ENCODE measurements at regions not wholly inside any gene's neighbourhood (a gene's known extent, or its start where the extent isn't known, plus 50 kb on each side); places are given as distances from the start of the nearest gene placed in this dataset.

DNA sequence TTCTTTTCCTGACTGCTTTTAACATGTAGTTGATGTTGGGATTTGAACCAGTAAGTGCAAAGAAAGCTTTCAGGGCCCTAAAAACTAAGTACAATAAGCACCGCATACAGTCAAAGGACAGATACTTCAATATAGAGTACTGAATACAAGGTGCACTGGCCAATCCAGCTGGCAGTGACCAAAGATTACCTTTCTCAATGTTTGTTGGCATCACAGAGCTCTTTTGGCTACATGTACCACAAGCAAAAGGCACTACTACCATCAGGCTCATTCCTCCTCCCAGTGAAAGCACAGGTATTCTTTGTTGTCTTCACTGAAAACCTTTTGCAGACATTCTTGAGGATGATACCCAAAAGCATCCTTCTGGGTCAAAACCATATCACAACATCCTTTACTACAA is 65.2 kb upstream of the ZCCHC13 start:
- no peak overlapping the region for H3K9ac ChIP-seq (ENCODE audit: insufficient read depth, low read depth, low read length)
- BruUV-seq (replicated peaks), result no TSS peak
- no peak overlapping the region for H3K4me3 ChIP-seq (replicated peaks in 1 of 3; ENCODE audit: insufficient read depth in 1 of 3, low read depth in 2 of 3, low read length in 3 of 3)
- DNase-seq (ENCODE audit: low spot score) (no peak), ATAC-seq (no peak), FAIRE-seq (no peak)
- TF ChIP-seq ZNF878 (CRISPR knock-in tag; IDR thresholded peaks at IDR 0.05), result no peak
- no peak for TF ChIP-seq ZNF747 (CRISPR knock-in tag; IDR thresholded peaks at IDR 0.05; ENCODE audit: borderline replicate concordance)
- no peak for TF ChIP-seq NBN (conservative IDR thresholded peaks at IDR 0.05)
- WGBS (ENCODE audit: low lambda C conversion rate), result 100% methylated on average over 1 of the region's 1 CpG
- H3K27ac ChIP-seq (ENCODE audit: extremely low read length, insufficient read depth, low read length), result no peak overlapping the region
- H3K4me1 ChIP-seq (ENCODE audit: insufficient read depth, low read length), result peaks cover 42% of the 10 kb centered on the region
- H3K4me2 ChIP-seq (ENCODE audit: low read depth, low read length), result no peak overlapping the region
- H3K36me3 ChIP-seq (replicated peaks in 1 of 2; ENCODE audit: control insufficient read depth in 1 of 2, insufficient read depth in 2 of 2, low read length in 2 of 2), result peaks cover 3 to 5% of the 10 kb centered on the region in 2 experiments; a peak in 4 of 5 replicates
- POLR2A ChIA-PET, result no interaction called here
- no peaks in the 10 kb centered on the region for H3K79me2 ChIP-seq (ENCODE audit: insufficient read depth, low read length)
- H3K27me3 ChIP-seq (ENCODE audit: control insufficient read depth in 1 of 2, insufficient read depth in 2 of 2, low read length in 2 of 2), result no peaks in the 10 kb centered on the region
- no peaks in the 10 kb centered on the region for H4K20me1 ChIP-seq (ENCODE audit: insufficient read depth, low read length)
- intact Hi-C loops (cut with micrococcal nuclease; ENCODE audit: unreplicated experiment), result no loop called here
- H3K9me3 ChIP-seq (ENCODE audit: low read length), result no peaks in the 10 kb centered on the region
- no peak overlapping the region for H2AFZ ChIP-seq (ENCODE audit: low read length)
- in situ Hi-C loops (cut with HindIII; ENCODE audit: extremely low pct_ligation_motif_present, low pct_unique_long_range_greater_than_20kb), result no loop called here
- CTCF ChIA-PET (ENCODE audit: low intra/inter-chr PET ratio, low total read pairs), result no interaction called here

DNA sequence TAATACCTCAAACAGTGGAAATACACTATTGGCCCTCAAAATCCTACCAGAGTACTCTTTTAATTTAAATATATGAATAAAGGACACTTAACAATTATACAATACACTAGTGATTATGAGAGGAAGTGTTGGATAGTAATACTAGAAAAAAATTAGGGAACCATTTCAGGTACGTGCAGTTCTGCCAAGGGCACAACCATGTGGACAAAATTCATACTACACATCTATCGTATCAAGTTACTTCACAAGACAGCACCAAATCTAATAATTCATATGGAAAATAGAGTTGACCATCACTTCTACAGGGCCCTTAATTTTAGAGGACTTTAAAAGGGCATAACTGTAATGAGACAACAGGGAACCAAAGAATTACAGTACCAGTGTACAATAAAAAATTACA is 69.2 kb upstream of the ZCCHC13 start:
- peaks cover 0 to 2% of the 10 kb centered on the region in 2 experiments; a peak in 3 of 5 replicates for H3K36me3 ChIP-seq (replicated peaks in 1 of 2; ENCODE audit: control insufficient read depth in 1 of 2, insufficient read depth in 2 of 2, low read length in 2 of 2)
- FAIRE-seq (no peak), ATAC-seq (no peak), DNase-seq (ENCODE audit: low spot score) (no peak)
- WGBS (ENCODE audit: low lambda C conversion rate), result 100% methylated on average over 2 of the region's 2 CpGs
- no peak overlapping the region for H3K4me2 ChIP-seq (ENCODE audit: low read depth, low read length)
- no peaks in the 10 kb centered on the region for H3K27me3 ChIP-seq (ENCODE audit: control insufficient read depth in 1 of 2, insufficient read depth in 2 of 2, low read length in 2 of 2)
- H3K9me3 ChIP-seq (ENCODE audit: low read length), result no peaks in the 10 kb centered on the region
- no peak for TF ChIP-seq RELA (CRISPR knock-in tag; IDR thresholded peaks at IDR 0.05)
- TF ChIP-seq RXRA (CRISPR knock-in tag; IDR thresholded peaks at IDR 0.05), result no peak
- no peak for TF ChIP-seq RARA (CRISPR knock-in tag; IDR thresholded peaks at IDR 0.05)
- TF ChIP-seq EZH2 (conservative IDR thresholded peaks at IDR 0.05; ENCODE audit: low read depth, low read length), result no peak
- TF ChIP-seq PRMT3 (CRISPR knock-in tag; IDR thresholded peaks at IDR 0.05; ENCODE audit: borderline replicate concordance, low read depth), result no peak
- no peak for TF ChIP-seq ZNF10 (CRISPR knock-in tag; IDR thresholded peaks at IDR 0.05; ENCODE audit: borderline replicate concordance, low read depth)
- no peak for TF ChIP-seq HNRNPL (IDR thresholded peaks at IDR 0.05; ENCODE audit: low read depth, low read length)
- no peak for TF ChIP-seq ZNF782 (CRISPR knock-in tag; IDR thresholded peaks at IDR 0.05; ENCODE audit: borderline replicate concordance)
- TF ChIP-seq ZNF619 (CRISPR knock-in tag; IDR thresholded peaks at IDR 0.05), result no peak
- no peak overlapping the region for H3K4me3 ChIP-seq (replicated peaks in 1 of 3; ENCODE audit: insufficient read depth in 1 of 3, low read depth in 2 of 3, low read length in 3 of 3)
- H3K9ac ChIP-seq (ENCODE audit: insufficient read depth, low read depth, low read length), result no peak overlapping the region
- no TSS peak for BruUV-seq (replicated peaks)
- in situ Hi-C loops (cut with HindIII; ENCODE audit: extremely low pct_ligation_motif_present, low pct_unique_long_range_greater_than_20kb), result no loop called here
- CTCF ChIA-PET (ENCODE audit: low intra/inter-chr PET ratio, low total read pairs), result no interaction called here
- intact Hi-C loops (cut with micrococcal nuclease; ENCODE audit: unreplicated experiment), result loop anchor here (1.0 kb wide), 1 partner anchor 26 kb away; no protein-coding TSS in a partner anchor
- H4K20me1 ChIP-seq (ENCODE audit: insufficient read depth, low read length), result no peaks in the 10 kb centered on the region; the same call in 1 of the 2 replicates
- no peak overlapping the region for H3K27ac ChIP-seq (ENCODE audit: extremely low read length, insufficient read depth, low read length)
- POLR2A ChIA-PET, result no interaction called here
- no peak overlapping the region for H2AFZ ChIP-seq (ENCODE audit: low read length)
- 0 out of 2 replicates have a peak, but pooled peaks cover 2% of the 10 kb centered on the region for H3K4me1 ChIP-seq (ENCODE audit: insufficient read depth, low read length)
- H3K79me2 ChIP-seq (ENCODE audit: insufficient read depth, low read length), result peaks cover 9% of the 10 kb centered on the region
